ENCODE measurements at regions not wholly inside any gene's neighbourhood (a gene's known extent, or its start where the extent isn't known, plus 50 kb on each side); places are given as distances from the start of the nearest gene placed in this dataset.

DNA sequence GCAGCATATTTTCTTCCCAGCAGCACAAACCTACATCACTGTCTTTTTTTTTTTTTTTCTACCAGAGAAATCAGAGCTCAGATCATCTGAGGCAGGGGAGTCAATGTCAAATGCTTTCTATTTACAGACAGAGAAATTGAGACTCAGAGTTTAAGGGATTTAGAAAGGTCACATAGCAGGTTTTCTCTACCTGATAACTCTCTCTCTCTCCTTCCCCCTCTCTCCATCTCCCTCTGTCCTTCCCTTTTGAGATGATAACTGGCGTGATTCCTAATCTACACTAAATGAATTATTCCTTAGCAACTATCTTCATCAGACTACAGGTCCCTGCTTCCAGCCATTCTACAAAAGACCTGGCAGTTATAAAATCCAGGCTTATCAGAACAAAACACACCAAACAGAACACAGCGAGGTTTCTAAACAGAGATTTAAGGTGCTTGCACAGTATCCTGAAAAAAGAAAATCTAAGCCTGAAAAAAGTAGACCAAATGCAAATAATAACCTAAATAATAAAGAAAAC is 161.6 kb upstream of the PKDCC start:
- Histone ChIP-seq H3K9ac (ENCODE audit: low read depth, low read length, poor library complexity) (no peak overlapping the region), H3K14ac (ENCODE audit: low read length) (no peak overlapping the region), H2BK15ac (ENCODE audit: low read length) (no peak overlapping the region), H3K4me3 (ENCODE audit: low read length in 2 of 2) (no peak overlapping the region), H3K36me3 (replicated peaks in 1 of 2; ENCODE audit: control insufficient read depth in 2 of 2, insufficient read depth in 2 of 2, low read length in 2 of 2) (no peaks in the 10 kb centered on the region), H2BK120ac (ENCODE audit: low read depth, low read length) (no peak overlapping the region), H3K4me2 (ENCODE audit: insufficient read depth, low read length, poor library complexity, severe bottlenecking) (no peak overlapping the region), H3K79me1 (ENCODE audit: low read depth, low read length) (no peaks in the 10 kb centered on the region), H2BK5ac (ENCODE audit: low read length) (no peak overlapping the region), H2AFZ (ENCODE audit: low read length) (no peak overlapping the region), H4K8ac (ENCODE audit: low read depth, low read length) (no peak overlapping the region), H2AK5ac (ENCODE audit: low read depth, low read length) (no peak overlapping the region), H3K4ac (ENCODE audit: low read length) (no peak overlapping the region), H2BK12ac (ENCODE audit: low read length) (no peak overlapping the region), H3K18ac (ENCODE audit: low read length) (no peak overlapping the region), H4K91ac (ENCODE audit: low read depth, low read length, poor library complexity) (no peak overlapping the region), H3K4me1 (ENCODE audit: control insufficient read depth in 2 of 2, insufficient read depth in 1 of 2, low read depth in 1 of 2, low read length in 2 of 2) (peaks cover 0 to 2% of the 10 kb centered on the region in 2 donors), H3K27ac (replicated peaks; ENCODE audit: low read length) (no peak overlapping the region), H3K27me3 (ENCODE audit: control insufficient read depth in 3 of 3, insufficient read depth in 3 of 3, low read depth in 1 of 3, low read length in 3 of 3) (peaks cover 0 to 10% (median 0%) of the 10 kb centered on the region in 3 experiments), H3K9me3 (replicated peaks in 1 of 2; ENCODE audit: control insufficient read depth in 2 of 2, insufficient read depth in 1 of 2, low read depth in 1 of 2, low read length in 2 of 2) (no peaks in the 10 kb centered on the region), H3K23ac (ENCODE audit: low read depth, low read length, poor library complexity) (no peak overlapping the region)
- WGBS, 2 donors (ENCODE audit: extremely low coverage in 2 of 2, insufficient read length in 2 of 2, insufficient replicate concordance in 1 of 2): no CpG with 5 or more reads among the region's 2 CpGs
- DNase-seq (ENCODE audit: low spot score): no peak

DNA sequence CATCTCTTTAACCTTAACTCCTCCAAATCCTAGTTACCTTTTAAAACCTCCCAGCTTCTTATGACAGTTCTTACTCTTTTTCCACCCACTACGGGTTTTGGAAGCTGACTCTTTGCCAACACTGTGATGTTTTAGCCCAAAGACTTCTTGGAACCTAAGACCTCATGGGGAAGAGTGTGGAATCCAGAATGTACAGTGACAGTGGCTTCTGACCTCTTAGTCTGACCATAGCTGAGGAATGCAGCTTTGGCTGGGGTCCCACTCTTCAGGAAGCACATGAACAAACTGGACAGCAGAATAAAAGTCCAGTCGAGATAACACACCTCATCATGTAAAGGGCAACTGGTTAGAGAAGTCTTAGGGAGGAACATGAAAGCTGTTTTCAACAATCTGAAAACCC is 161.1 kb upstream of the PKDCC start:
- WGBS, 2 donors (ENCODE audit: extremely low coverage in 2 of 2, insufficient read length in 2 of 2, insufficient replicate concordance in 1 of 2): no CpG with 5 or more reads among the region's 2 CpGs
- no peak overlapping the region for H3K4me3 ChIP-seq (ENCODE audit: low read length in 2 of 2)
- H2BK120ac ChIP-seq (ENCODE audit: low read depth, low read length): no peak overlapping the region
- H3K27me3 ChIP-seq (ENCODE audit: control insufficient read depth in 3 of 3, insufficient read depth in 3 of 3, low read depth in 1 of 3, low read length in 3 of 3): peaks cover 0 to 10% (median 0%) of the 10 kb centered on the region in 3 experiments
- no peak overlapping the region for H2BK5ac ChIP-seq (ENCODE audit: low read length)
- H2AK5ac ChIP-seq (ENCODE audit: low read depth, low read length): no peak overlapping the region
- H4K91ac ChIP-seq (ENCODE audit: low read depth, low read length, poor library complexity): no peak overlapping the region
- no peak overlapping the region for H3K9ac ChIP-seq (ENCODE audit: low read depth, low read length, poor library complexity)
- H3K9me3 ChIP-seq (replicated peaks in 1 of 2; ENCODE audit: control insufficient read depth in 2 of 2, insufficient read depth in 1 of 2, low read depth in 1 of 2, low read length in 2 of 2): no peaks in the 10 kb centered on the region
- H3K4me1 ChIP-seq (ENCODE audit: control insufficient read depth in 2 of 2, insufficient read depth in 1 of 2, low read depth in 1 of 2, low read length in 2 of 2): peaks cover 0 to 2% of the 10 kb centered on the region in 2 donors
- no peak overlapping the region for H4K8ac ChIP-seq (ENCODE audit: low read depth, low read length)
- H2AFZ ChIP-seq (ENCODE audit: low read length): no peak overlapping the region
- no peaks in the 10 kb centered on the region for H3K79me1 ChIP-seq (ENCODE audit: low read depth, low read length)
- no peak overlapping the region for H3K23ac ChIP-seq (ENCODE audit: low read depth, low read length, poor library complexity)
- no peak overlapping the region for H3K4ac ChIP-seq (ENCODE audit: low read length)
- no peak overlapping the region for H3K14ac ChIP-seq (ENCODE audit: low read length)
- DNase-seq (ENCODE audit: low spot score): no peak
- H3K27ac ChIP-seq (replicated peaks; ENCODE audit: low read length): no peak overlapping the region
- H3K18ac ChIP-seq (ENCODE audit: low read length): no peak overlapping the region
- no peaks in the 10 kb centered on the region for H3K36me3 ChIP-seq (replicated peaks in 1 of 2; ENCODE audit: control insufficient read depth in 2 of 2, insufficient read depth in 2 of 2, low read length in 2 of 2)
- H2BK15ac ChIP-seq (ENCODE audit: low read length): no peak overlapping the region
- no peak overlapping the region for H2BK12ac ChIP-seq (ENCODE audit: low read length)
- no peak overlapping the region for H3K4me2 ChIP-seq (ENCODE audit: insufficient read depth, low read length, poor library complexity, severe bottlenecking)

DNA sequence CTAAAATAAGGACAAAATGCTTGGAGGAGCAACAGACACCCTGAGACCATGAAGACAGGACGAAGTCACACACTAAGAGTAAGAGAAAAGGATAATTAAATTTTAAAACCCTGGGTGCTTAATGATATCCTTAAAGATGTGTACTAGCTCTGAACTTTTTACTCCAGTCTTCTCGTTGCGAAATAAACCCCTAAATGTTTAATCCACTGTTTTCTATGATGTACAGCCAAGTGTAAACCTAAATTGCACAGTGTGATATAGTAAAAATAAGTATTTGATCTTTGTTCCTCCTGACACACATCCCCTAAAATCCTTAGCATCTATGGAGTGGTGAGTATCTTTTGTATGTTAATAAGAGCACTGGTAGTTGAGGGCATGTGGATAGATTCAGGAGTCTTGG is 157.5 kb upstream of the PKDCC start:
- no peaks in the 10 kb centered on the region for H3K4me1 ChIP-seq (ENCODE audit: control insufficient read depth in 2 of 2, insufficient read depth in 1 of 2, low read depth in 1 of 2, low read length in 2 of 2)
- peaks cover 0 to 10% (median 0%) of the 10 kb centered on the region in 3 experiments for H3K27me3 ChIP-seq (ENCODE audit: control insufficient read depth in 3 of 3, insufficient read depth in 3 of 3, low read depth in 1 of 3, low read length in 3 of 3)
- no peak overlapping the region for H3K9ac ChIP-seq (ENCODE audit: low read depth, low read length, poor library complexity)
- H2BK120ac ChIP-seq (ENCODE audit: low read depth, low read length): no peak overlapping the region
- H4K8ac ChIP-seq (ENCODE audit: low read depth, low read length): no peak overlapping the region
- H2BK12ac ChIP-seq (ENCODE audit: low read length): no peak overlapping the region
- no peak overlapping the region for H3K27ac ChIP-seq (replicated peaks; ENCODE audit: low read length)
- no peak overlapping the region for H4K91ac ChIP-seq (ENCODE audit: low read depth, low read length, poor library complexity)
- H2BK15ac ChIP-seq (ENCODE audit: low read length): no peak overlapping the region
- no peak overlapping the region for H3K18ac ChIP-seq (ENCODE audit: low read length)
- no peak overlapping the region for H3K4me2 ChIP-seq (ENCODE audit: insufficient read depth, low read length, poor library complexity, severe bottlenecking)
- WGBS, 2 donors (ENCODE audit: extremely low coverage in 2 of 2, insufficient read length in 2 of 2, insufficient replicate concordance in 1 of 2): no CpG with 5 or more reads among the region's 3 CpGs
- no peak for DNase-seq (ENCODE audit: low spot score)
- no peak overlapping the region for H3K23ac ChIP-seq (ENCODE audit: low read depth, low read length, poor library complexity)
- H3K14ac ChIP-seq (ENCODE audit: low read length): no peak overlapping the region
- H2BK5ac ChIP-seq (ENCODE audit: low read length): no peak overlapping the region
- no peak overlapping the region for H2AK5ac ChIP-seq (ENCODE audit: low read depth, low read length)
- H3K4ac ChIP-seq (ENCODE audit: low read length): no peak overlapping the region
- no peak overlapping the region for H3K4me3 ChIP-seq (ENCODE audit: low read length in 2 of 2)
- H3K79me1 ChIP-seq (ENCODE audit: low read depth, low read length): no peaks in the 10 kb centered on the region
- no peak overlapping the region for H2AFZ ChIP-seq (ENCODE audit: low read length)
- H3K9me3 ChIP-seq (replicated peaks in 1 of 2; ENCODE audit: control insufficient read depth in 2 of 2, insufficient read depth in 1 of 2, low read depth in 1 of 2, low read length in 2 of 2): no peaks in the 10 kb centered on the region
- H3K36me3 ChIP-seq (replicated peaks in 1 of 2; ENCODE audit: control insufficient read depth in 2 of 2, insufficient read depth in 2 of 2, low read length in 2 of 2): no peaks in the 10 kb centered on the region

DNA sequence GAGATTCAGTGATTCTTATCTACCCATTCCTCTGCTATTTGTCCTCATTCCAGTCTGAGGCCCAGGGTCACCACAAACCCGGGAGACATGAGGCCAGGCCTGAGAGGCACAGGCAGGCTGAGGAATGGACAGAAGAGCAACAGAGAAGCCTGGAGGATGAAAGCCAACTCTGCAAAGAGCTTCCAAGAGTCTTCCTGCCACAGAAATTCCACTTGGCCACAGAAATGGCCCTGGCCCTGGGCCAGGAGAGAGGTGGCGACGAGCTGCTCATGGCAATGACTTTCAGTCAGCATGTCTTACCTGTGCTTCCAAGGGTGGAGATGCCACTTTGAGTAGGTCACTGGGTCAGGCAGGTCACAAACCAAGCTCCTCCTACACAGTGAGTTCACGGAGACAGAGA is 155.3 kb upstream of the PKDCC start:
- Histone ChIP-seq H2BK5ac (ENCODE audit: low read length) (no peak overlapping the region), H4K8ac (ENCODE audit: low read depth, low read length) (peak overlapping the region; percentile 7), H3K27me3 (ENCODE audit: control insufficient read depth in 3 of 3, insufficient read depth in 3 of 3, low read depth in 1 of 3, low read length in 3 of 3) (peaks cover 0 to 10% (median 0%) of the 10 kb centered on the region in 3 experiments), H3K4ac (ENCODE audit: low read length) (no peak overlapping the region), H3K79me1 (ENCODE audit: low read depth, low read length) (no peaks in the 10 kb centered on the region), H2AK5ac (ENCODE audit: low read depth, low read length) (no peak overlapping the region), H3K14ac (ENCODE audit: low read length) (no peak overlapping the region), H2BK12ac (ENCODE audit: low read length) (peak overlapping the region; percentile 23), H3K9ac (ENCODE audit: low read depth, low read length, poor library complexity) (no peak overlapping the region), H3K4me1 (ENCODE audit: control insufficient read depth in 2 of 2, insufficient read depth in 1 of 2, low read depth in 1 of 2, low read length in 2 of 2) (no peaks in the 10 kb centered on the region), H3K23ac (ENCODE audit: low read depth, low read length, poor library complexity) (no peak overlapping the region), H3K36me3 (replicated peaks in 1 of 2; ENCODE audit: control insufficient read depth in 2 of 2, insufficient read depth in 2 of 2, low read length in 2 of 2) (no peaks in the 10 kb centered on the region), H3K27ac (replicated peaks; ENCODE audit: low read length) (no peak overlapping the region), H2BK15ac (ENCODE audit: low read length) (no peak overlapping the region), H3K9me3 (replicated peaks in 1 of 2; ENCODE audit: control insufficient read depth in 2 of 2, insufficient read depth in 1 of 2, low read depth in 1 of 2, low read length in 2 of 2) (no peaks in the 10 kb centered on the region), H3K4me2 (ENCODE audit: insufficient read depth, low read length, poor library complexity, severe bottlenecking) (no peak overlapping the region), H4K91ac (ENCODE audit: low read depth, low read length, poor library complexity) (no peak overlapping the region), H2AFZ (ENCODE audit: low read length) (no peak overlapping the region), H2BK120ac (ENCODE audit: low read depth, low read length) (no peak overlapping the region), H3K18ac (ENCODE audit: low read length) (no peak overlapping the region), H3K4me3 (ENCODE audit: low read length in 2 of 2) (no peak overlapping the region)
- DNase-seq (ENCODE audit: low spot score): no peak
- no CpG with 5 or more reads among the region's 4 CpGs for WGBS, 2 donors (ENCODE audit: extremely low coverage in 2 of 2, insufficient read length in 2 of 2, insufficient replicate concordance in 1 of 2)
